Neuronal stem cell (in vitro differentiated cells): ENCODE measurements at regions not wholly inside any gene's neighbourhood (a gene's known extent, or its start where the extent isn't known, plus 50 kb on each side); places are given as distances from the start of the nearest gene placed in this dataset.
"Not testable (repeated sequence)": the region's sequence is repeated elsewhere in the genome, so short reads cannot be mapped to it uniquely, and the experiment has no call there.

Experiments
- DNase-seq: peaks from one replicate; pipeline ENCODE4 v3.0.0-alpha.2; 2013; ENCODE audit warnings: low spot score
- H2AFZ ChIP-seq: one replicate; pipeline ENCODE4 v1.6.1; 2013; ENCODE audit warnings: mild to moderate bottlenecking, low read length, inconsistent platforms
- H2AK5ac ChIP-seq: 2 replicates; pipeline ENCODE4 v1.6.1; 2013; ENCODE audit warnings: low read depth, mild to moderate bottlenecking, inconsistent platforms, low read length, moderate library complexity, mixed read lengths
- H2BK120ac ChIP-seq: 2 replicates; pipeline ENCODE4 v1.6.1; 2013; ENCODE audit warnings: low read depth, mild to moderate bottlenecking, inconsistent platforms, low read length, moderate library complexity, mixed read lengths
- H2BK12ac ChIP-seq: one replicate; pipeline ENCODE4 v1.6.1; 2013; ENCODE audit warnings: low read length, inconsistent platforms
- H2BK15ac ChIP-seq: 2 replicates; pipeline ENCODE4 v1.6.1; 2013; ENCODE audit warnings: mild to moderate bottlenecking, low read length, inconsistent platforms, mixed read lengths
- H2BK5ac ChIP-seq: one replicate; pipeline ENCODE4 v1.6.1; 2013; ENCODE audit warnings: inconsistent platforms, mild to moderate bottlenecking, low read length, moderate library complexity
- H3K14ac ChIP-seq: one replicate; pipeline ENCODE4 v1.6.1; 2013; ENCODE audit warnings: low read length, inconsistent platforms
- H3K18ac ChIP-seq: 2 replicates; pipeline ENCODE4 v1.6.1; 2013; ENCODE audit warnings: low read length, inconsistent platforms
- H3K23ac ChIP-seq: 2 replicates; pipeline ENCODE4 v1.6.1; 2013; ENCODE audit warnings: low read depth, mild to moderate bottlenecking, mixed read lengths, low read length, inconsistent platforms; ENCODE audit not compliant: poor library complexity
- H3K27ac ChIP-seq: replicated peaks from 3 replicates; pipeline ENCODE4 v1.5.1; 2013; ENCODE audit warnings: low read length, inconsistent platforms
- H3K27me3 ChIP-seq, 3 experiments: 2 replicates each; pipeline ENCODE4 v1.6.1; 2013; ENCODE audit warnings: low read length in 3 of 3, mild to moderate bottlenecking in 2 of 3, inconsistent platforms in 1 of 3, low read depth in 1 of 3, mixed read lengths in 1 of 3, moderate library complexity in 1 of 3; ENCODE audit not compliant: control insufficient read depth in 3 of 3, insufficient read depth in 3 of 3
- H3K36me3 ChIP-seq, 2 donors: replicated peaks in 1 of 2; 2 replicates each; pipeline ENCODE4 v1.6.1; 2013; ENCODE audit warnings: low read length in 2 of 2; ENCODE audit not compliant: control insufficient read depth in 2 of 2, insufficient read depth in 2 of 2
- H3K4ac ChIP-seq: 2 replicates; pipeline ENCODE4 v1.6.1; 2013; ENCODE audit warnings: inconsistent platforms, mild to moderate bottlenecking, low read length, moderate library complexity
- H3K4me1 ChIP-seq, 2 donors: 1 replicate in 1 of 2; 2 replicates in 1 of 2; pipeline ENCODE4 v1.6.1; 2013; ENCODE audit warnings: low read length in 2 of 2, low read depth in 1 of 2; ENCODE audit not compliant: control insufficient read depth in 2 of 2, insufficient read depth in 1 of 2
- H3K4me2 ChIP-seq: one replicate; pipeline ENCODE4 v1.6.1; 2013; ENCODE audit warnings: mild to moderate bottlenecking, low read length, inconsistent platforms; ENCODE audit not compliant: insufficient read depth, poor library complexity, severe bottlenecking
- H3K4me3 ChIP-seq, 2 donors: 2 replicates each; pipeline ENCODE4 v1.5.1; 2013; ENCODE audit warnings: low read length in 2 of 2, mild to moderate bottlenecking in 2 of 2, inconsistent platforms in 1 of 2, moderate library complexity in 1 of 2
- H3K79me1 ChIP-seq: one replicate; pipeline ENCODE4 v1.6.1; 2013; ENCODE audit warnings: low read depth, mild to moderate bottlenecking, inconsistent platforms, low read length, moderate library complexity
- H3K9ac ChIP-seq: one replicate; pipeline ENCODE4 v1.6.1; 2013; ENCODE audit warnings: mild to moderate bottlenecking, low read depth, low read length, inconsistent platforms; ENCODE audit not compliant: poor library complexity
- H3K9me3 ChIP-seq, 2 donors: replicated peaks in 1 of 2; 2 replicates each; pipeline versions ENCODE3 to v1.6.1; 2013; ENCODE audit warnings: low read length in 2 of 2, mild to moderate bottlenecking in 2 of 2, inconsistent platforms in 1 of 2, low read depth in 1 of 2, mixed read lengths in 1 of 2, moderate library complexity in 1 of 2; ENCODE audit not compliant: control insufficient read depth in 2 of 2, insufficient read depth in 1 of 2
- H4K8ac ChIP-seq: one replicate; pipeline ENCODE4 v1.6.1; 2013; ENCODE audit warnings: low read depth, mild to moderate bottlenecking, inconsistent platforms, low read length, moderate library complexity
- H4K91ac ChIP-seq: one replicate; pipeline ENCODE4 v1.6.1; 2013; ENCODE audit warnings: low read length, low read depth, mild to moderate bottlenecking, inconsistent platforms; ENCODE audit not compliant: poor library complexity
- WGBS, 2 donors: extraction: QIAGEN DNeasy Blood & Tissue Kit; methylation state at CpG; one replicate each; pipeline ENCODE4 v1.1.7; 2013; ENCODE audit warnings: missing lambda C conversion rate in 2 of 2, mixed read lengths in 1 of 2; ENCODE audit not compliant: insufficient read length in 2 of 2, insufficient replicate concordance in 1 of 2; ENCODE audit errors: extremely low coverage in 2 of 2; 5-methylcytosine and 5-hydroxymethylcytosine counted together

DNA sequence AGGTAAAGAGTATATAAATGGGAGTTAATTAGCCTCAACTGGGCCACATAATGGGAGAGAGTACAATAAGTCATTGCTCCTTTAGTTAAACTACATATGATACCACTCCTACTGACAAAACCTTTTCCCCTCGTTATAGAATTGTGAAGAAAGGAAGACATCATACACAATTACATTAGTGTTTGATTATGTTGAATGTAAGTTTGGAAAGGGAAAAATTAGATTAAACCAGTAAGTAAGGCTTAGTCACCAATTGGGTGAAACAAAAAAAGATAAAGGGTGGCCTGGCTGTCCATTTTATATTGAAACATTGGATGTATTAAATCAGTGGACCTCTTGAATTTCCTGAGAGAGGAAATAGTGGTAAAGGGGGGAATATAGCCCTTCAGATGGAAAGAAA, 464.3 kb upstream of the PAPPA start:
- no peak overlapping the region for H3K14ac ChIP-seq
- H3K27ac ChIP-seq, result no peak overlapping the region
- no peak overlapping the region for H2BK12ac ChIP-seq
- no peak overlapping the region for H2AK5ac ChIP-seq
- H2BK120ac ChIP-seq, result no peak overlapping the region
- no peak overlapping the region for H3K4me3 ChIP-seq
- no peak for DNase-seq
- no peaks in the 10 kb centered on the region for H3K9me3 ChIP-seq
- peaks cover 0 to 1% (median 0%) of the 10 kb centered on the region in 3 experiments for H3K27me3 ChIP-seq
- no peak overlapping the region for H3K9ac ChIP-seq
- H4K8ac ChIP-seq, result no peak overlapping the region
- no CpG with 5 or more reads among the region's 1 CpG for WGBS, 2 donors
- H4K91ac ChIP-seq, result no peak overlapping the region
- H3K79me1 ChIP-seq, result no peaks in the 10 kb centered on the region
- no peak overlapping the region for H3K4me2 ChIP-seq
- H2AFZ ChIP-seq, result no peak overlapping the region
- no peak overlapping the region for H3K4ac ChIP-seq
- H3K36me3 ChIP-seq, result no peaks in the 10 kb centered on the region
- H3K18ac ChIP-seq, result no peak overlapping the region
- no peak overlapping the region for H3K23ac ChIP-seq
- no peak overlapping the region for H2BK15ac ChIP-seq
- peaks cover 0 to 2% of the 10 kb centered on the region in 2 donors for H3K4me1 ChIP-seq
- H2BK5ac ChIP-seq, result no peak overlapping the region

DNA sequence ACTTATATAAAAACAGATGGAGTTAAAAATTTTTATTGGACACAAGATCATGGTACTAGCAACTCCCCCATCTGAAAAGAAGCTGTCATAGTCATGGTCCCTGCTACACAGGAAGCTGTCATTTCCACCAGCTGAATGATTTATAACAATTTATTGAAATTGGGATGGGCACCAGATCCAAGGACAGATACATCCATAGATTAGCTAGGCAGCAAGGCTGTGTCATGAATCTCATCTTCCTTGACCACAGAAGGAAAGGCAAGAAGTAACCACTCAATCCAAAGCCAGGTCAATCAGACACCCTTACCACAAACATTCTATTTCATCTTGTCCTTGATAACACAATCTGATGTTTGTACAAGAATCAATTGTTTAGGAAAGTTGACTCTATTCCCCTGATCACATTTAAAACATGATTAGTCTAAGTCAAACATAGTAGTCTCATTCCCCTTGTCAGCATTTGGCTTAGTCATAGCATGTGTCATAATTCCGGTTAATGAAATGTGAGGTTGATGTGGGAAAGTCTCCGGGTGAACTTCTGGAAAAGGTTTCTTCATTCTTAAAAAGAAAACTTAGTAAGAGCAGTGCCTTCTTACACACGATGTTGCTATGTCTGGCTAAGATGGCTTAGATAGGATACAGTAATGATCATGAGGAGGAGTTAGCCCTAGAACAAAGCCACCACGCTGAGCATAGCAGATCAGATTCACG, 462.6 kb upstream of the PAPPA start:
- Histone ChIP-seq H3K36me3 (no peaks in the 10 kb centered on the region), H4K8ac (no peak overlapping the region), H2BK120ac (no peak overlapping the region), H3K18ac (no peak overlapping the region), H3K14ac (no peak overlapping the region), H3K27me3 (peaks cover 0 to 1% (median 0%) of the 10 kb centered on the region in 3 experiments), H2AFZ (no peak overlapping the region), H2AK5ac (no peak overlapping the region), H3K9me3 (no peaks in the 10 kb centered on the region), H3K23ac (no peak overlapping the region), H3K79me1 (no peaks in the 10 kb centered on the region), H3K4me3 (no peak overlapping the region), H3K4ac (no peak overlapping the region), H2BK5ac (no peak overlapping the region), H2BK12ac (no peak overlapping the region), H4K91ac (no peak overlapping the region), H3K27ac (no peak overlapping the region), H3K9ac (no peak overlapping the region), H3K4me1 (peaks cover 0 to 2% of the 10 kb centered on the region in 2 donors), H3K4me2 (no peak overlapping the region), H2BK15ac (no peak overlapping the region)
- DNase-seq, result no peak
- WGBS, 2 donors, result no CpG with 5 or more reads among the region's 5 CpGs

DNA sequence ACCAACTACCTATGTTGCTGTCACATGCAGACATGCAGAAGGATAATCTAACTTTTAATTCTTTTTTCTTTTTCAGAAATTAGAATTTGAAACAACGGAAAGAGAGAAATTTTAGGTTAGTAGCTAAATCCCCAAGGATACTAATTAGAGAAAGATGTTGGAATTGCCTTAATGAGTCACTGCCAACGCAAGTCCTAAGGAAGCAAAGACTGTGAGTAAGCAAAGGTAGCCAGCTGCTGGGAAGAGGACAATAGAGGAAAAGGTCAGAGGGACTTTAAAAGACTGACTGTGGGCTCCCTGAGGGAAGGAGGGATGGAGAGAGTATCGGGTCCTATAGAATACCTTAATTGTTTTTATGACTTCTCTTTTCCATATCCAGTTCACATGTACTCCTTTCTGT, 461.9 kb upstream of the PAPPA start:
- Histone ChIP-seq H2BK5ac (no peak overlapping the region), H3K23ac (no peak overlapping the region), H3K14ac (no peak overlapping the region), H3K4me2 (no peak overlapping the region), H3K4ac (no peak overlapping the region), H2BK12ac (no peak overlapping the region), H3K36me3 (no peaks in the 10 kb centered on the region), H2AK5ac (no peak overlapping the region), H4K91ac (no peak overlapping the region), H3K4me1 (peaks cover 0 to 2% of the 10 kb centered on the region in 2 donors), H3K18ac (no peak overlapping the region), H3K79me1 (no peaks in the 10 kb centered on the region), H3K9ac (no peak overlapping the region), H4K8ac (no peak overlapping the region), H3K4me3 (no peak overlapping the region), H3K9me3 (no peaks in the 10 kb centered on the region), H3K27ac (no peak overlapping the region), H2AFZ (no peak overlapping the region), H2BK15ac (no peak overlapping the region), H2BK120ac (no peak overlapping the region), H3K27me3 (peaks cover 0 to 1% (median 0%) of the 10 kb centered on the region in 3 experiments)
- WGBS, 2 donors, result no CpG with 5 or more reads among the region's 3 CpGs
- DNase-seq, result no peak

DNA sequence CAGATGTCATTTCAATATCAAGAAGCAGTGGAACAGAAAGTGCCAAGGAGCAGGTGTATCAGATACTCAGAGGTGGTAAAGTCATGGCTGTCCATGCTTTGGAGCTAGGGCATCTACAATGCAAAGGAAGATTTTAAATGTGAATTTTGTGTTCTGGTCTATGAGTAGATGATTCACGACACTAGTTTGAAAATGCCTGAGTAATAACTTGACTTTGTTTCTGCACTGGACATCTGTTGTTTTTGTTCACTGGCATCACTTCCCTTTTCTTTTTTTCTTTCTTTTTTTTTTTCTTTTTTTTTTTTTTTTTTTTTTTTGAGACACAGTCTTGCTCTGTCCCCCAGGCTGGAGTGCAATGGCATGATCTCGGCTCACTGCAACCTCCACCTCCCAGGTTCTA, 460.7 kb upstream of the PAPPA start:
- not testable (repeated sequence) for H3K4ac ChIP-seq, H3K4me3 ChIP-seq, H3K9ac ChIP-seq, H3K9me3 ChIP-seq, H3K14ac ChIP-seq, H4K8ac ChIP-seq, H3K27ac ChIP-seq, H3K4me2 ChIP-seq, H3K4me1 ChIP-seq, H2BK12ac ChIP-seq, H3K23ac ChIP-seq, H2BK5ac ChIP-seq, H3K36me3 ChIP-seq, H3K18ac ChIP-seq, H2AK5ac ChIP-seq, DNase-seq, H2BK15ac ChIP-seq, H3K79me1 ChIP-seq, H2BK120ac ChIP-seq, H2AFZ ChIP-seq, H3K27me3 ChIP-seq, H4K91ac ChIP-seq
- no CpG with 5 or more reads among the region's 2 CpGs for WGBS, 2 donors
